ENCODE measurements at regions not wholly inside any gene's neighbourhood (a gene's known extent, or its start where the extent isn't known, plus 50 kb on each side); places are given as distances from the start of the nearest gene placed in this dataset.
A peak's percentile ranks its signal among the peaks of the same experiment; 100 is the strongest.

DNA sequence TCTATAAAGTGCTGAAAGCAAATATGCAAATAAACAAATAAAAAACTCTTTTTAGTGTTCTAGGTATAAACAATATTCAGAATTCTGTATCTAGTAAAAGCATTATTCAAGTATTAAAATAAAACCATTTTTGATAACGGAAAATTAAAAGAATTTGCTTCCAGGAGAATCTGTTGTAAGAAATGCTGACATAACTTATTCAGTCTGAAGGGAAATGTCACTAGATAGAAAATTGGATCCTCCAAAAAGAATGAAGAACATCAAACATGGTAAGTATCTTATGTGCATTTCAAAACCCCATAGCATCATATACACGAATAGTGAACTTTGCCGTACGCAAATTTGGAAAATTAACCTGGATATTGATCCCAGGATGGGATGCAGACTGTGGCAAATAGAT is 506.7 kb downstream of the GLRX3 start:
- DNase-seq (ENCODE audit: low spot score) (no peak), ATAC-seq (no peak)

DNA sequence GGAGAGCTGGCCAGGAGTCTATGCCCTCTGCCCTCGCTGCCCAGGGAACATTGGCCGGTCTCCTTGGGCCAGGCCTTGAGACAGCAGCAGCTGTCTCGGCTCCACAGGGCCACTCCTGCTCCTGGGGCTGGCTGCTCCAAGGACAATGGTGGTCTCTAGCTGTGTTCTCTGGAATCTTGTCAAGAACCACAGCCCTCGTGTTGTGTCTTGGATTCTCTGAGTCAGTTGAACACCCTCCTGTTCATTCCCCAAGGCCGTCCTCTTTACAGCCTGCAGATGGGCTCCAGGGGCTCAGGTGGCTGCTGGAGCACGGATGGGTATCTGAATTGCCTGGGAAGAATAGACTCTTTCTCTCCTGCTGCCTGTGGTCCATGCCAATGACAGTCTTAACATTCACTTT is 511.1 kb downstream of the GLRX3 start:
- no peak for ATAC-seq
- DNase-seq (ENCODE audit: low spot score): no peak

DNA sequence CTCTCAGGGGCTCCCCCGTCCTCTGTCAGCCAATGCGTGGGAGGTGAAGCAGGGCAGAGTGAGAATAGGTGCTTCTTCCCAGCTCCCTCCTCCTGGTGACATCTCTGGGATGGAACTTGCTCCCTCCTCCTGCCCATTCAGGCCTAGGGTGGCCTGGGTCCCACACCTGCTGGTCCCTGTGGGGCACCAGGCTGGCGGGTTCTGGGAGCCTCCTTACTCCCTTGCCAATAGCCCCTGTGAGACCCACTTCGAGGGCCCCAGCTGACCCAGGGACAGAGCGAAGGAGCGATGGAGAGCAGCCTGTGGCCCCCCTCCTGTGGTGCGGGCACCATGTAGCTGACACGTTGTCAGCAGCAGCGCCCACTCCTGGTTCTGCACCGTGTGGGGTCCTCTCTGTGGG is 512.6 kb downstream of the GLRX3 start:
- ATAC-seq (no peak), DNase-seq (ENCODE audit: low spot score) (no peak)

DNA sequence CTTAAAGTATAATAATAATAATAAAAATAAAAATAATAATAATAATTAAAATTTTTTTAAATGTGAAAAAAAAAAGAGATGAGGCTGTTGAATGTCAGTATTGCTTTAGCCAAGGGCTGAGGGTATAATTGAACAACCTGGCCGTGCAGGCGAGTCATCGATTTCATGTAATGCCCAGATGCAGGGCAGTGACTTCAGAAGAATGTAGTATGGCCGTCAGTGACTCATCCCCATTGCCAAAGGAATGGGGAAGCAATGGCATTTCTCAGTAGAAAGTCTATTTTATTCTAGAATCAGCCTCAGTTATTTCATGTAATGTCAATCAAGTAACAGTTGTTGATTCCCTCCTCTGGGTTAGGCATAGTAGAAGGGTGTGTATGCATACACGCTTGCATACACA is 516.4 kb downstream of the GLRX3 start:
- ATAC-seq: no peak
- DNase-seq (ENCODE audit: low spot score): no peak

DNA sequence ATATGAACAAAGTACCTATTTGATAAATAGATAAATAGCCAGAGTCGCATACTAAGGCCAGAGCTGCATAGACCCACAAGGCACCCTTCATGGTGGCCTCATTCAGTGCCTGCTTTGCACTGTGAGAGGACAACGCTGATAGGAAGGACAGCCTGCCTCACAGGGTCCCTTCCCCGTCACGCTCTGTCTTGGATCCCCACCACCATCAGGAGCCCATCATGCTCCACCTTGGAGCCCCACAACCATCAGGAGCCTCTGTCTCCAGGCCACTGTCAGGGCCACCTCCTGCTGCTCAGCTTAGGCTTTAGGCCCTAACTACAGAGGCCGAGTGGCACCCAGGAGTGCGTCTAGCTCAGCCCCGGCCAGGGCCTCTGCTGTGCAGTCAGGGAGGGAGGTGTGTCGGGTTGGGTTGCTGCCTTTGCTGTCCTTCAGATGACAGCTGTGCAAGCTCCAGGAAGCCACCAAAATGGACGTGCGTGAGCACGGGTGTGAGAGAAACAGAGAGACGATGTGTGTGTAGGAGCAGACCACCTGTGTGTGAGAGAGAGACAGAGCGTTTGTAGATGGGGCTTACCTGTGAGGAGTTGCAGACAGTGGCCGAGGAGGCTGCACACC is 516.9 kb downstream of the GLRX3 start:
- DNase-seq (ENCODE audit: low spot score): no peak
- no peak for ATAC-seq

DNA sequence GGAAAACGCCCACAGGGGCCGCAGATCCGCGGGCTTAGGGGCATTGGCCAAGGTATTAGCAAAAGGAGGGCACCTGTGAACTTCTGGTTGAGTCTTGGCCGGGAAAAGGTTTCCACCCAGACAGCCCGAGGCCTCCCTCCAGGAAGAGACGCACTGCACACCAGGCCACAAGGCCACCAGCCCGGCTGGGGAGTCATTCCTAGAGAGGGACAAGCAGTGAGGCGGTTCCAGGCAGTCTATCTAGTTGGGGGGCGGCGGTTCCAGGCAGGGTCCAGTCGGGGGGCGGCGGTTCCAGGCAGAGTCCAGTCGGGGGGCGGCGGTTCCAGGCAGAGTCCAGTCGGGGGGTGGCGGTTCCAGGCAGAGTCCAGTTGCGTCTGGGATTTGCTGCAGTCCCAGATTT is 518.5 kb downstream of the GLRX3 start:
- DNase-seq (ENCODE audit: low spot score) (no peak), ATAC-seq (no peak)

DNA sequence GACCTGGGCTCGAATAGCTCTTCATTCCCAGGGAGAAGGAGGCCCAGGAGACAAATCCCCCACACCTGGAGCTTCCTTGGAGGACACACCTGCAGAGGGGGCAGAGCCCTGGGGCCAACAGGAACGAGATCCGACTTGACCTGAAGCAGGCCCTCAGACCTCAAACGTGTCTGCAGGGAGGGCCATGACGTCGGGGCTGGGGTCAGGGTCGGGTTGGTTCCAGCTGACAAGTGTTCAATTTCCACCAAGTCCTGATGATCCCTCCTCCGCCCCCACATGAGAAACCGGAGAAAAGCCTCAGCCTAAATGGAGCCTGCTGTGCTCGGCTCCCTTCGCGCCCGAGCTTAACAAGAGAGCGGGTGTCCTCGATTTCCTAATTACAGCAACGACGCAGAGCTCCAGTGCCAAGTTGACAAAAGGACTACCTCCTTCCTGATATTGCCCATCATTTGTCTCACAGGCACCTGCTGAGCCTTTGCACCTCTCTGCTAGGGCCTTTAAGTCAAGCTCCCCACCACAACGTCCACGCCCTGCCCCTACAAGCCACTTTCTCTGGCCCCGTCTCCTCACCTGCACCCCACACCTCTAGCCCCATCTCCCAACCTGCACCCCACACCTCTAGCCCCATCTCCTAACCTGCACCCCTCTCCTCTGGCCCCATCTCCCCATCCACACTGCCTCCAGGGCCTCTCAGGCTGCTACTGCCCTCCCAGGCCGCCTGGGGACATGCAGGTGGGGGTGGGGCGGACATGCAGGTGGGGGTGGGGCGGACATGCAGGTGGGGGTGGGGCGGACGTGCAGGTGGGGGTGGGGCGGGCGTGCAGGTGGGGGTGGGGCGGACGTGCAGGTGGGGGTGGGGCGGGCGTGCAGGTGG is 519.4 kb downstream of the GLRX3 start:
- no peak for DNase-seq (ENCODE audit: low spot score)
- ATAC-seq: no peak

DNA sequence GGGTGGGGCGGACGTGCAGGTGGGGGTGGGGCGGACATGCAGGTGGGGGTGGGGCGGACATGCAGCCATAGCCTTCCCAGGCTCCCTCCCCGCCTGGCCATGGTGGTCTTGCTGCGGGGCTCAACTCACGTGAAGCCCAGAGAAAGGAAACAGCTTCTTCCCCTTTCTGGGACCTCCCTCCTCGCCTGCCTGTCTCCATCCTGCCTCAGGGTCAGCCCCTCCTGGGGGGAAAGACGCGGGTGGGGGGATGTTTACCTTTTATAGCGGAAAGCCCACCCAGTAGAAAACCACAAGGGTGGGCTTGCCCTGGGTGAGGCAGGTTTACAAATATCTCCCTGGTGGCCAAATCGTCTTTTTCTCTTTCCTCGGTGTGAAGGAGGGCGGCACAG is 520.0 kb downstream of the GLRX3 start:
- DNase-seq (ENCODE audit: low spot score): no peak
- ATAC-seq: no peak

DNA sequence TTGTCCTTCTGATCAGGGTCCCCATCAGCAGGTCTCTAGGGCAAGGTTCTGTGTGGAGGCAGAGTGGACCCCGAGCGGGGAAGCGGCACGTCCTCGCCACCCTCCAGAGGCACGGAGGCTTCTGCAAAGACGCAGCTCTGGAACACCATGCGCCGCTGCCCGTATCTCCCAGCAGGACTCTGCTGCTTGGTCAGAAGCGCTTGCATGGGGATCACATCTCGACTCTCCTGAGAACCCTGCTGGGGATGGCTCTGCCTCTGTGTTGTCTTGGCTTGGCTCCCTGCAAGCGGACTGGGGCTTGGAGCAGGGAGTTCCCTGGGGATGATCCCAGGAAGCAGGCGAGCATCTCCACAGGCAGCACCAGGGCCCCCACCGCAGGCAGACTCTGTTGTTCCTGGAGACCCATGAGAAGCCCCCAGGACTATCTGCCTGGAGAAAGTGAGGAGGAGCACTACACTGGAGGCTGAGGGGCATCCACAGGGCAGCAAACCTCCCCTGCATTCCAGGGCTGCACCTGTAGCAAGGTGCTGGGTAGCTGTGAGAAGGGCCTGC is 520.5 kb downstream of the GLRX3 start:
- no peak for DNase-seq (ENCODE audit: low spot score)
- peak; percentile 12 for ATAC-seq

DNA sequence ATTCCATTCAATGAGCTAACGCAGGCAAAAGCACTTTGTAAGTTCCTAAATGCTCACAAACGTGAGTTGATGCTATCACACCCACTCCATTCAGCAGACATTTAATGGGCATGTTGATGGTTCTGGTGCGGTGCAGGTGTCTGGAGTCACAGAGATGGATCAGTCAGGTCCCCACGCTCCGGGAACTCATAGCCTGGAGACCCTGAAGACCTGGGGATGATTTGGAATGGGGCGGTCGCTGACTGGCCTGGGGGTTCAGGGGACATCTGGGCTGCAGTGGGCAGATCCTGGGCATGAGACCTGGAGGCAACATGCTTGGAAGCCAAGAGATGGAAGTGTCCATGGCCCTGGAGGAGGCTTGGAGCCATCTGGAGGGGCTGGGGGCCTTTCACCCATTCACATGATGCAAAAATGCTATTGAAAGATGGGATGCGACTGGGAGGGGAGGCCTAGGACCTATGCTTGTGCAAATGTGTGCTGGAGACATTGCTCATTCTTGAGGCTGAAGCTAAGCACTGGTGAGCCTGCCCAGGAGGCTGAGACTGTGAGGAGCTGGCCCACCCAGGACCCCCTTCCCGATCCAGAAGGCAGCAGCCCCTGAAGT is 522.6 kb downstream of the GLRX3 start:
- DNase-seq (ENCODE audit: low spot score) (no peak), ATAC-seq (no peak)

DNA sequence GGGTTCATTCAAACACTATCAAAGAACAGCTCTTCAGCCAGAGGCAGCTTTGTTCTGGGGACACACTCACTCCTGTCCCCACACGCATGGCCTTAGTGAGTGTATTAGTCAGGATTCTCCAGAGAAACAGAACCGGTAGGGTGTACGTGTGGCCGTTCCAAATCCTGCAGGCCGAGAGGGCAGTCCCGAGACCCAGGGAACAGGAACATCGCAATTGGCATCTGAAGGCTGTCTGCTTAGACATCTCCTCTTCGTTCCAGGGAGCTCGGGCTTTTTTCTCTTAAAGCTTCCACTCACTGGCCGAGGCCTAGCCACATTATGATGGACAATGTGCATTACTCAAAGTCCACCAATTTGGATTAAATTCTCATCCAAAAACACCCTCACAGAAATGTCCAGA is 523.3 kb downstream of the GLRX3 start:
- DNase-seq (ENCODE audit: low spot score): no peak
- no peak for ATAC-seq

DNA sequence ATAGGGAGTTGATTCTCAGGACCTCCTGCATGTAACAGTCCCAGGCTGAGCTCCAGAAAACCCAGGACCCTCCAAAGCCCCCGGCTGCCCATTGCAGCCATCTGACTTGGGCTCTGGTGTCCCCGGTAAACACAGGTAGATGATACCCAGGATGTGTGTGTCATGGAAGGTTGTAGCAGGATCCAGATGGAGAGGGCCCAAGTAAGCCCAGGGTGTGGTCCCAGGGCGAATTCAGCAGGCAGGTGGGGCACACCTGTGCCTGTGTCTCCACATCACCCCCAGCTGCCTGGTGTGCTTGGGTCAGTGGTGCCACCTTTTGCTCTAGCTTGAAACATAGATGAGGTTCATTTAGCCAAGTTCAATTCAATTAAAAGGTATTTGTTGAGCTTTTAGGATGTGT is 524.1 kb downstream of the GLRX3 start:
- DNase-seq (ENCODE audit: low spot score) (no peak), ATAC-seq (no peak)

DNA sequence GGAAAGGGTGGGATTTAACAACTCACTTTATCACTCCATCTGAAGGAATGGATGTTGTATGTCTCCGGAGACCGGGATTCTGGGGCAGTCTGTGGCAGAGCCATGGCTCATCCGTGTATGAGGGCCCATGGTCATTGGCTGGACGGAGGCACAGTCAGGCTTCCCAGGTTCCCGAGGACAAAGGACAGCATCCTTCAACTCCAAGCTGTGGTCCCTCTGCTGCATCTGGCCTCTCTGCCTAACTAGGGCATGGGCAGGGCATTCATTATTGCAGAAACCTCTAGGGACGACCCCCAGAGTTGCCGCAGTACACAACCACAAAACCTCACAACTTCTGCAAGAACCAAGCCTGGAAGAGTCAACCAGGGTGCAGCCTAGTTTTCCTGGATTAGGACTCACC is 525.2 kb downstream of the GLRX3 start:
- ATAC-seq (no peak), DNase-seq (ENCODE audit: low spot score) (no peak)

DNA sequence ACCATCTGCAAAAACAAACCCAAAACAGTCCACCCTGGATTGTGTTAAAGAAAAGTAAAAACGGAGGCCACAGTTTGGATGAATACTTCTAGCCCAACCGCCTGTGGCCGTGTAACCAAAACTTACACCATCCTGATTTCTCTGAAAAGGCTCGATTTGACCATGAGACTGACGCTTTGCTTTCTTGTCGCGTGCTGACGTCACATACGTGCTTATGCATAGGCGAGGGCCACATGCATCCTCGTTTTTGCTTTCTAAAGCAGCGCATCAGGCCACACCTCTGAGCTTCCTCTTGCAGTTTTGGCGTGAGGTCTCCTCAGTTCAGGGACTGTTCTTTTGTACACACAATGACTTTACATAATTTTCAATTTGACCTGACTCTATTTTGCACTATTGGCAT is 526.6 kb downstream of the GLRX3 start:
- DNase-seq (ENCODE audit: low spot score) (no peak), ATAC-seq (no peak)

DNA sequence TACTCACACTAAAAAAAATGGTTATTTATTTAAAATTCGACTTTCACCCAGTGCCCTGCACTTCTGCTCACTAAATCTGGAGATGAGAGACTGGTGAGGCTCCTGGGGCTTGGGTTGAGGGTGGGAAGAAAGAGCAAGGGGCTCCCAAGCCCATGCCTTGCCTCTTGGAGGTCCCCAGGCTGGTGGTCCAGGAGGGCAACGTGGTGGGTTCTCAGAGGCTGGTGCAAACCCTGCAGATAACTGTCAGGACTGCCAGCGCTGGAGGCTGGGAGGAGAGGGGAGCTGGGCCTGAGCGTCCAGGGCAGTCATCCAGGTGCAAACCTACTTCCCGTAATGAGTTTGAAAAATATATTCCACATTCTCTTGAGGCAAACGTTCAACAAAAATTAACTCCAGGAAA is 528.3 kb downstream of the GLRX3 start:
- no peak for DNase-seq (ENCODE audit: low spot score)
- ATAC-seq: no peak

DNA sequence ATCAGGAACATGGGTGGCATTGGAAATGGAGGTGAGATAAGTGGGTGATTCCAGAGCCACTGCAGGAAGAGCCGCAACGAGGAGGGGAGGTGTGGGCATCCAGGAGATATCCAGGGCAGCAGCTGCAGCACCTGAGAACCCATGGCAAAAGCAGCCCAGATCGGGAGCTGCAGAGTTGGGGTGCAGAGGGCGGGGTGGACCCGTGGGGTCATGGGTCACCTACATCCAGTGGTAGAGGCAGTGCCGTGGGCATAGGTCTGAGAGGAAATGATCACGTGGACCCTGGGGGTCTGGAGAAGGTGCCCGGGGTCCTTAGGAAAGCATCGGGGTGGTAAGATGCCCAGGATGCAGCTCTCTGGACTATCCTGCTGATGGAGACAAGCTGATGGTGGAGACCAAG is 530.0 kb downstream of the GLRX3 start:
- ATAC-seq (no peak), DNase-seq (ENCODE audit: low spot score) (no peak)

DNA sequence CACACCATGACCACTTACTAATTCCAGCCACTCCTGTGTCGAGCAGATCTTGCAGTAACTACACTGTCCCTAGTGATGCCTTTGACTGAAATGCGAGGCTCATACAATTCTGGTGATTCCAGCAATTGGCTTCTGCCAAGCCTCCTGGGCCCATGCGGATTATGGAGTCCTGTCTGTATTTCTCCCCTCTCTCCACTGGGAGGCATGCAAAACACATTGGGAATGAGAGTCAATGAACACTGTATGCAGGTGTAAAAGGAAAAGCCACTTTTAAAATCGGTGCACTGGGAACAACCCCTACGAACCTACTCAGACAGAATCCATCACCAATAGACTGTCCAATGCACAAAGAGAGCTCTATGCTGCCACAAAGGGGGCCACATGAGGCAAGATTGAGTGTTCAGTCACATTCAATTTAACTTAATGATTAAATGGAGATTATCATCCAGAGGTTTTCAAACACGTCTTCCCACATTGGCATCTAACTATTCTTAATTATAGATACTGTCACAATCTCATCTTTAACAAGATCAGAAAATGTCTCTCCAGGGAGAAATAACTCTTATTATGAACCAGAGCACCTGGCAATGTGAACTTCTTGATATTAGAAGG is 550.6 kb downstream of the GLRX3 start:
- DNase-seq (ENCODE audit: low spot score) (no peak), ATAC-seq (peak; percentile 92)

DNA sequence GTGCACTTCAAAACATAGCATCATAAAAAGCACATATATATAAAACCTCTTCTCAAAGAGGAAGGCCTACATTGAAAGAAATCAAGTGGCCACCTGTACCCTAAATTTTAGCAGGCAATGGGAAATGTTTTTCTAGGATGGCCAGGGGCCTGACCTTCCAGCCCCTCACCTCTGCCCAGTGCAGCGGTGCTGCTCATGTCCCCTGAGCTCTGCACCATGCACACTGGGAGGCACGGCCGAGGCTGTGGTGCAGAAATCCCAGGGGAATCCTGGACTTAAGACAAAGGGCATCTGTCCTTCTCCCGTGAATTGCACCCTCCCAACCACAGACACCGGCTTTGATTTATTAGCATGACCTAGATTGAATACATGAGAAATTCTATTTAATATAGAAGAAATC is 551.4 kb downstream of the GLRX3 start:
- no peak for DNase-seq (ENCODE audit: low spot score)
- no peak for ATAC-seq

DNA sequence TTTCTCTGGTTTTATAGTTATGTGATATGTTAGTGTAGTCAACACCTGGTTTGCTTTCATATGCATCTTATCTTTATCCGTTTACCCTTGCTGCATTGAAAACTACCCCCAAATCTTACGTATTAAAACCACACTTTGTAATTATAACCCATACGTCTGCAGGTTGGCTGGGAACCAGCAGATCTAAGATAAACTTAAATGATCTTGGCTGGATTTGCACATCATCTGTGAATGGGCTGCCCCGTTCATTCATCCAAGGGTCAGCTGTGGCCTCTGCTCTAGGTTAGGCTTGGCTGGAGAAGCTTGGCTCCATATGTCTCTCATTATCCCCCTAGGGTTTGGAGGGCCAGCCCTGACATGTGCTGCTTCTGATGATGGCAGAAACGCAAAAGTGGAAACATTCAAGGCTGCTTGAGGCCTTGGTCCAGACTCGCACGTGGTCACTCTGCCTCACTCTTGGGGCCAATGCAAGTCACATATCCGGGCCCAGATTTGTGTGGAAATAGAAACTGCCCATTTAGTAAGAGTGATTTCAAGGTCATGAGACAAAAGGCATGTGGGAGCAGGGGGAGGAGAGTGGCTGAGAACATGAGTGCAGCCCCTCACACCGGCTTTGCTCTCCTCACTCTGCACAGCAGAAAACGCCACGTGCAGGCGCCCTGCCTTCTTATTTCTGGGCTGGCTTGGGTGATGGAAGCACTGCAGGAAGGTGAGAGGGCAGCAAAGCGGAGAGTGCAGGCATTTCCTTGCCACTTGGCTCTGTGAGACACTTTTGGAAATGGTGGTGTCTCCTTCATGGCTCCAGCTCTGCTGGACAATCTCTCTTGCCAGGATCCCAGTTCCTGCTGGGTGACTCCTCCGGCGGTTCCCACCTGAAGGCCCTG is 553.8 kb downstream of the GLRX3 start:
- DNase-seq (ENCODE audit: low spot score): no peak
- no peak for ATAC-seq

DNA sequence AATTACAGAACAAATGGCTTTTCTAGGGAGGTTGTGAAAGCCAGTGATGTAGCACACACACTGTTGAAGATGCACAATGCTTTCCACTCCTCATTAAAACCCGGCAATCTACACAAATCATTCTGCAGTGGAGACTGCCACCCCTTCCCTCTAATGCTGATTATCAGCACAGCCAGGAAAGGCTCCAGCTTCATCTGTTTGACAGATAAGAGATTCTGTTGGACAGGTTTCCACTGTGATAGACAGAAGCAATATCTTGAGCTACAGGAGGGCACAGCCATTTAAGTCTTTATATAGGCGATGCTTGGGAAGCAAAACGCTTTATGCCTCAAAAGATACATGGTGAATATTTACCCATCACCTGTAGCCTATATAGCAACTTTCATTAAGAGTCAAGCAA is 555.6 kb downstream of the GLRX3 start:
- ATAC-seq: no peak
- DNase-seq (ENCODE audit: low spot score): no peak

DNA sequence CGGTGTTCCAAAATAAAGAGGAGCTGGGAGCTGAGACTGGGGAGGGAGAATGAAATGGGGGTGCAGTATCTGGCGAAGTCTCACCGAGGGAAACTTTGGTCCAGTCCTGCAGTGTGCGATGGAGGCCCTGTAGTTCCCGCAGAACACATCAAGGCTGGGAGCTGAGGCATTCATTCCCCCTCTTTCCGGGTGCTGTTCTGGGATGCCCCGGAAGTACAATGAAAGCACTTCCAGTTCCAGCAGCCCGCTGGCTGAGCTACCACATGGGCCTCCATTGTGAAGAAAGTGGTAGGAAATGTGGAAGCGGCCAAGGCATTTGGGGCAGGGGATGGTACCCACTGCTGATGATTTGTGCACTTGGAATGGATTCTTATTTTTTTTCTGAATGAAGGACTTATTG is 560.7 kb downstream of the GLRX3 start:
- ATAC-seq (no peak), DNase-seq (ENCODE audit: low spot score) (no peak)

Data from left lobe of liver (tissue), 2 donors.